Neural progenitor cell (in vitro differentiated cells): ENCODE measurements at regions not wholly inside any gene's neighbourhood (a gene's known extent, or its start where the extent isn't known, plus 50 kb on each side); places are given as distances from the start of the nearest gene placed in this dataset.

Experiments used
- EZH2 ChIP-seq: fragments of 200-600 bp; sonication (generic); IDR thresholded peaks from 2 replicates; pipeline ENCODE4 v1.6.1; 2017; ENCODE audit warnings: antibody characterized with exemption, mild to moderate bottlenecking, moderate library complexity
- TF ChIP-seq, protein P1 (sequence below): fragments of 200-600 bp; sonication (generic); IDR thresholded peaks from 2 replicates; pipeline ENCODE4 v1.5.1; 2017; ENCODE audit warnings: antibody characterized with exemption, mild to moderate bottlenecking

DNA sequence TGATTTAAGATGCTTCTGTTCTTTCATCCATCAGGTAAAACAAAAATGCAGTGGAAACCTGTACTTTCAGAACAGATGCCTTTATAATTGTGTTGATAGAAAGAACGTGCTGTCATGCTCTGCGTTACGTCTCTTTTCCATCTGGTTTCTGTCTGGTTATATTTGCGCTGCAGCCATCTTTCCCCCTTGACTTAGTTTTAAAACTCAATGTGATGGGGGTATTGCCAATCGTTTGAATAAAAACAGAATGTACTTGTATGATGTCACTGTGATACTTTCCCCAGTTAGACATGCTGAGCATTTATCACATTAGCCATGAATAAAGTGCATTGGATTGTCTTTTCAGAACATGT is 508.6 kb downstream of the ADCYAP1 start:
- TF ChIP-seq EZH2: no peak
- TF ChIP-seq, protein P1, sequence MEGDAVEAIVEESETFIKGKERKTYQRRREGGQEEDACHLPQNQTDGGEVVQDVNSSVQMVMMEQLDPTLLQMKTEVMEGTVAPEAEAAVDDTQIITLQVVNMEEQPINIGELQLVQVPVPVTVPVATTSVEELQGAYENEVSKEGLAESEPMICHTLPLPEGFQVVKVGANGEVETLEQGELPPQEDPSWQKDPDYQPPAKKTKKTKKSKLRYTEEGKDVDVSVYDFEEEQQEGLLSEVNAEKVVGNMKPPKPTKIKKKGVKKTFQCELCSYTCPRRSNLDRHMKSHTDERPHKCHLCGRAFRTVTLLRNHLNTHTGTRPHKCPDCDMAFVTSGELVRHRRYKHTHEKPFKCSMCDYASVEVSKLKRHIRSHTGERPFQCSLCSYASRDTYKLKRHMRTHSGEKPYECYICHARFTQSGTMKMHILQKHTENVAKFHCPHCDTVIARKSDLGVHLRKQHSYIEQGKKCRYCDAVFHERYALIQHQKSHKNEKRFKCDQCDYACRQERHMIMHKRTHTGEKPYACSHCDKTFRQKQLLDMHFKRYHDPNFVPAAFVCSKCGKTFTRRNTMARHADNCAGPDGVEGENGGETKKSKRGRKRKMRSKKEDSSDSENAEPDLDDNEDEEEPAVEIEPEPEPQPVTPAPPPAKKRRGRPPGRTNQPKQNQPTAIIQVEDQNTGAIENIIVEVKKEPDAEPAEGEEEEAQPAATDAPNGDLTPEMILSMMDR: no peak
